ENCODE measurements at regions not wholly inside any gene's neighbourhood (a gene's known extent, or its start where the extent isn't known, plus 50 kb on each side); places are given as distances from the start of the nearest gene placed in this dataset.
A peak's percentile ranks its signal among the peaks of the same experiment; 100 is the strongest.

DNA sequence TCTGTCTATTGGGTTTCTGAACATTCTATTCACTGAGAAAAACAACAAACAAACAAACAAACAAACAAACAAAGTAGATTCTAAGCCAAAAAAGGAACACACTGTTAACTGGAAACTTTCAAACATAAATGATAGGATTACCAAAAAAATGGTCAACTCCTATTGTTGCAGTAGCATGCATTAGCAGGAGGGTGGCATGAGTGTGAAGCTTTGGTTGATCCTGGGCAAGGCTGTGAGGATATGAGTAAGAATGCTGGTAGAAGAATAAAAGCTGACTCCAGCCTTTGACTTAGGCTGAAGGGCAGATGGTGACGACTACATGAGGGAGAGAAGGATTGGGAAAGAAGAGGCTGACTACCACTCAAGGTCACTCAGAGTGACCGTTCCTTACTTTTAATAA, 810.3 kb downstream of the VGLL3 start:
- FAIRE-seq = no peak
- intact Hi-C loops (cut with DNase I) = no loop called here

DNA sequence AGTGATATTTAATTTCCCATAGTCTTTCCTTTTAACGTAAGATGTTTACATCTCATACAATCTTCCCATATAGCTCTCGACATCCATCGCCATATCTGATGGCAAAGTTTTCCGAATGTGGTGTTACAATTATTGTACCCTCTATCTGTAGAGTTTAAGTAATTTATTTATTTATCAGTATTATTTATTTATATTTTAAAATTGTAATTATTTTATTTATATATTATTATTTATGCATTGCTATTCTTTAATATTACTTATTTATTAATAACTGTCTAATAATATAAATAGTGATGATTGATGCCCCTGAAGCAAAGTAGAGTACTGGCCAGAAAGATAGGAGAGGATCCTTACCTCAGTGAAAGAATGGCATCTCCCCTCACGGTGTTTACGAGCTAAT, 812.9 kb downstream of the VGLL3 start:
- FAIRE-seq (no peak), DNase-seq (no peak)
- 71 to 83% methylated on average over 6 of the region's 6 CpGs for WGBS, 2 donors

More for the DNA sequence above, 810.3 kb downstream of the VGLL3 start:
- DNase-seq (no peak), ATAC-seq (no peak)
- no peaks in the 10 kb centered on the region for H3K4me1 ChIP-seq
- 42 to 49% methylated on average over 2 of the region's 2 CpGs for WGBS, 2 donors
- H3K9me3 ChIP-seq = no peaks in the 10 kb centered on the region
- no peaks in the 10 kb centered on the region for H3K36me3 ChIP-seq
- TF ChIP-seq, protein P1, sequence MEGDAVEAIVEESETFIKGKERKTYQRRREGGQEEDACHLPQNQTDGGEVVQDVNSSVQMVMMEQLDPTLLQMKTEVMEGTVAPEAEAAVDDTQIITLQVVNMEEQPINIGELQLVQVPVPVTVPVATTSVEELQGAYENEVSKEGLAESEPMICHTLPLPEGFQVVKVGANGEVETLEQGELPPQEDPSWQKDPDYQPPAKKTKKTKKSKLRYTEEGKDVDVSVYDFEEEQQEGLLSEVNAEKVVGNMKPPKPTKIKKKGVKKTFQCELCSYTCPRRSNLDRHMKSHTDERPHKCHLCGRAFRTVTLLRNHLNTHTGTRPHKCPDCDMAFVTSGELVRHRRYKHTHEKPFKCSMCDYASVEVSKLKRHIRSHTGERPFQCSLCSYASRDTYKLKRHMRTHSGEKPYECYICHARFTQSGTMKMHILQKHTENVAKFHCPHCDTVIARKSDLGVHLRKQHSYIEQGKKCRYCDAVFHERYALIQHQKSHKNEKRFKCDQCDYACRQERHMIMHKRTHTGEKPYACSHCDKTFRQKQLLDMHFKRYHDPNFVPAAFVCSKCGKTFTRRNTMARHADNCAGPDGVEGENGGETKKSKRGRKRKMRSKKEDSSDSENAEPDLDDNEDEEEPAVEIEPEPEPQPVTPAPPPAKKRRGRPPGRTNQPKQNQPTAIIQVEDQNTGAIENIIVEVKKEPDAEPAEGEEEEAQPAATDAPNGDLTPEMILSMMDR (IDR thresholded peaks at IDR 0.05) = no peak
- no peak overlapping the region for H3K4me3 ChIP-seq
- no peak overlapping the region for H3K27ac ChIP-seq
- no peaks in the 10 kb centered on the region for H3K27me3 ChIP-seq

DNA sequence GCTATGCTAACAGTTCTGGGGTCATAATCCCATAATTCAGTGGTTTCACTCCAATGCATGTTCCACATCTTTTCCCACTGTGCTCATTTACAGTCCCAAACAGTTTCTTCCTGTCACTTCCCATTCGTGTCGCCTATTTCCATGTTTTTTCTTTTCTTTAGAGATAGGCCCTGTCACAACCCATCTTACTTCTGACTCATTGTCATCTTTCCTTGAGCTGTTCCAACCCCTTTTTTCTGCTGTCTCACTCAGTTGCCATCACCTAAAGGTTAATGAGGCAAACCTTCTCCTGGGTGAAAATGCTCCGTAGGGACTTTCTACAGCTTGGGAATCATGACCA, 814.5 kb downstream of the VGLL3 start:
- Histone ChIP-seq H3K4me1 (no peaks in the 10 kb centered on the region), H3K27me3 (no peaks in the 10 kb centered on the region), H3K4me3 (no peak overlapping the region), H3K9me3 (no peaks in the 10 kb centered on the region), H3K36me3 (no peaks in the 10 kb centered on the region), H3K27ac (no peak overlapping the region)
- WGBS, 2 donors = 78 to 87% methylated on average over 3 of the region's 3 CpGs
- no peak for ATAC-seq
- intact Hi-C loops (cut with DNase I) = no loop called here
- no peak for DNase-seq
- TF ChIP-seq, protein P1 (IDR thresholded peaks at IDR 0.05) = no peak
- FAIRE-seq = no peak

More for the DNA sequence above, 812.9 kb downstream of the VGLL3 start:
- TF ChIP-seq, protein P1 (IDR thresholded peaks at IDR 0.05) = no peak
- H3K9me3 ChIP-seq = no peaks in the 10 kb centered on the region
- no peak overlapping the region for H3K4me3 ChIP-seq
- H3K27ac ChIP-seq = no peak overlapping the region
- H3K36me3 ChIP-seq = no peaks in the 10 kb centered on the region
- intact Hi-C loops (cut with DNase I) = no loop called here
- no peaks in the 10 kb centered on the region for H3K4me1 ChIP-seq
- no peaks in the 10 kb centered on the region for H3K27me3 ChIP-seq
- ATAC-seq = no peak

DNA sequence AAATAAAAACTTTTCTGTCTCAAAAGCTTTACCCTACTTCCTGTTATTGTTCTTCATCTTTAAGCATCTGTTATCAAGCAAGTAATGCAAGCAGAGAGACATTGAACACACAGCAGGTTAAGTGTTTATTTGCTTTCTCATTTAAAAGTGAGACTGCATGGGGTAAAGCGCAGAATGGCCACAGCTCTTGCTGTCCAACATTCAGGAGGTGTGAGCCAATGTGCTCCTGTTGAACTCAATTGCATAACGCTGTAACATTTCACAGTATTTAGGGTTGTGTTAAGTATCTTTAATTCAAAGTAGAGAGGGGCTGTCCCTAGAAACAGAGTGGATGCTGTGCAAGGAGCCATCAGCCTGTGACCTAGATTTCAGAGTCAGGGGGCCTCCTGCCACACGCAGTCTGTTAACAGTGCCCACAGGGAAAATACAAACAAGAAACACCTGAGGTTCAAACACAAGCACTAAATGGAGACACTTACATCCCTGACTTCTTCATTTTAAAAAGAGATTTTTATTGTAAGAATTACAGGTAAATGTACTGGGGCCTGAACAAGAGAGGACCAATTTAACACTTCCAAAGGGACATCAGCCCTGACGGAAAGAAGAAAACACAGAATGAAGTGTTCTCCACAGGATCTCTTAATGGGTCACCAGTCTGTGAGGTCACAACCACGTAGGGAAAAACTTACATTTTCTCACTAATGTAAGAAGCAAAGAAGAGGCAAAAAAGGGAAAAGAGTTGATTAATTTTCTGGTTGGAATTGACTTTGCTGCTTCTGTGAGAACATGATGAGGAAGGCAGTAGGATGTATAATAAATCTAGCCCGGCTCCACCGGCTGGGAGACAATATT, 815.1 kb downstream of the VGLL3 start:
- 55 to 59% methylated on average over 7 of the region's 7 CpGs for WGBS, 2 donors
- H3K4me1 ChIP-seq = no peaks in the 10 kb centered on the region
- no peak for FAIRE-seq
- H3K4me3 ChIP-seq = no peak overlapping the region
- H3K27ac ChIP-seq = no peak overlapping the region
- no peaks in the 10 kb centered on the region for H3K9me3 ChIP-seq
- no peaks in the 10 kb centered on the region for H3K27me3 ChIP-seq
- H3K36me3 ChIP-seq = no peaks in the 10 kb centered on the region
- TF ChIP-seq, protein P1 (IDR thresholded peaks at IDR 0.05) = no peak
- DNase-seq = no peak
- intact Hi-C loops (cut with DNase I) = no loop called here
- peak in 2 of 4 donors; percentile 24 to 61 for ATAC-seq

DNA sequence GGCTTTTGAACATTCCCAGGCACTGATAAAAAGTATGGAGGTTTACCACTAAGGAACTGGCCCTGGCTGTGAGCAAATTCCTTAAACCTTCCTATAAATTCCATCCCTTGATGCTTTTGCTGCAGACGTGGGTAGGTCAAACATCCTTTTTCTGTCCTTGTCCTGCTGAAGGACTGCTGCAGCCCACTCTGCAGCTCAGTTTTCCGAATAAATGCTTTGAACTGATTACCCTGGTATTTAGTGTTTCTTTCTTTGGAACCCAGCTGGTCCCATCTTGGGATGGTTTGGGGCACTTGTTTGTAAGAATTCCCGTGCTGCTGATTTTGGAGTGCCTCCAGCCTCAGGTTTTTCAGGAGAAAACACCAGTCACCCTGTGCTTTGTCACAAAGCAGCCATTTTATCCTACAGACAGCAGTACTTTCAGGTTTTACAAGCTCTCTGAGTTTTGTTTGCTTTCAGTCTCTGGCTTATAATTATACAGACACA, 815.9 kb downstream of the VGLL3 start:
- Histone ChIP-seq H3K4me1 (no peaks in the 10 kb centered on the region), H3K9me3 (no peaks in the 10 kb centered on the region), H3K4me3 (no peak overlapping the region), H3K27me3 (no peaks in the 10 kb centered on the region), H3K36me3 (no peaks in the 10 kb centered on the region), H3K27ac (no peak overlapping the region)
- intact Hi-C loops (cut with DNase I) = no loop called here
- 17 to 33% methylated on average over 3 of the region's 3 CpGs for WGBS, 2 donors
- DNase-seq (no peak), FAIRE-seq (no peak), ATAC-seq (no peak)
- TF ChIP-seq, protein P1 (IDR thresholded peaks at IDR 0.05) = no peak
